ENCODE measurements at regions not wholly inside any gene's neighbourhood (a gene's known extent, or its start where the extent isn't known, plus 50 kb on each side); places are given as distances from the start of the nearest gene placed in this dataset.

GRCh38 chr6:22667855-22668254, 98.5 kb downstream of the HDGFL1 start:
- TF ChIP-seq POLR2AphosphoS5 (IDR thresholded peaks at IDR 0.05): no peak
- TF ChIP-seq CTCF (IDR thresholded peaks at IDR 0.05; ENCODE audit: poor library complexity, severe bottlenecking): no peak
- TF ChIP-seq SMC3 (conservative IDR thresholded peaks at IDR 0.05; ENCODE audit: poor library complexity): no peak
- no peak for TF ChIP-seq RAD21 (conservative IDR thresholded peaks at IDR 0.05)
- no peak for TF ChIP-seq EP300 (conservative IDR thresholded peaks at IDR 0.05; ENCODE audit: poor library complexity, severe bottlenecking)

Data from neural cell (in vitro differentiated cells).